GM23248 (cell line): ENCODE measurements at regions not wholly inside any gene's neighbourhood (a gene's known extent, or its start where the extent isn't known, plus 50 kb on each side); places are given as distances from the start of the nearest gene placed in this dataset.

Source experiments
- EZH2 ChIP-seq: fragments of 200-600 bp; sonication (generic); IDR thresholded peaks from 2 replicates; pipeline ENCODE4 v1.6.1; 2018; ENCODE audit warnings: antibody characterized with exemption, mild to moderate bottlenecking; ENCODE audit not compliant: insufficient read depth, poor library complexity, severe bottlenecking
- EZH2phosphoT487 ChIP-seq: fragments of 200-600 bp; sonication (generic); IDR thresholded peaks from 2 replicates; pipeline ENCODE4 v1.6.1; 2018; ENCODE audit warnings: antibody characterized with exemption, moderate library complexity, mild to moderate bottlenecking, low read depth; ENCODE audit not compliant: insufficient read depth

DNA sequence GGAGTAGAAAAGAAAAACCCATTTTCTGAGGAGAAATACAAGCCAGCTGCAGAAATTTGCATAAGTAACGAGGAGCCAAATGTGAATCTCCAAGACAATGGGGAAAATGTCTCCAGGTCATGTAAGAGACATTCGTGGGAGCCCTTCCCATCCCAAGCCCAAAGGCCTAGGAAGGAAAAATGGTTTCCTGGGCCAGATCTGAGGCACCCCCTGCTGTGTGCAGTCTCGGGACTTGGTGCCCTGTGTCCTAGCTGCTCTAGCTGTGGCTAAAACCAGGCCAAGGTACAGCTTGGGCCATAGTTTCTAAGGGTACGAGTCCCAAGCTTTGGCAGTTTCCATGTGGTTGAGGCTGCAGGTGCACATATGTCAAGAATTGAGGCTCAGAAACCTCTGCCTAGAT lies 444.9 kb downstream of the PCDH20 start:
- TF ChIP-seq EZH2: no peak
- no peak for TF ChIP-seq EZH2phosphoT487
